Body of pancreas (tissue), 4 donors: ENCODE measurements at regions not wholly inside any gene's neighbourhood (a gene's known extent, or its start where the extent isn't known, plus 50 kb on each side); places are given as distances from the start of the nearest gene placed in this dataset.

Source experiments
- ATAC-seq: fragments of 150-250 bp; one replicate; pipeline ENCODE4 v1.9.1; 2016
- DNase-seq, 4 donors: peaks; one replicate each; pipeline ENCODE4 v3.0.0-alpha.2; 2019
- H3K27ac ChIP-seq, 4 donors: fragments of 200-600 bp; sonication (generic); 1 replicate in 3 of 4; 2 replicates in 1 of 4; pipeline versions ENCODE4 v1.5.1 to v1.6.1; 2016 to 2019; ENCODE audit warnings: mild to moderate bottlenecking in 1 of 4, mixed read lengths in 1 of 4, moderate library complexity in 1 of 4
- H3K27me3 ChIP-seq, 2 donors: fragments of 200-600 bp; sonication (generic); one replicate each; pipeline ENCODE4 v1.6.0; 2016; ENCODE audit warnings: mild to moderate bottlenecking in 1 of 2
- H3K36me3 ChIP-seq, 2 donors: fragments of 200-600 bp; sonication (generic); replicated peaks in 1 of 2; 2 replicates each; pipeline ENCODE4 v1.5.1; 2016; ENCODE audit warnings: low read depth in 2 of 2; ENCODE audit not compliant: insufficient read depth in 1 of 2
- H3K4me1 ChIP-seq: fragments of 200-600 bp; sonication (generic); one replicate; pipeline ENCODE4 v1.6.0; 2016
- H3K4me3 ChIP-seq, 2 donors: fragments of 200-600 bp; sonication (generic); 1 replicate in 1 of 2; 2 replicates in 1 of 2; pipeline ENCODE4 v1.5.1; 2016 to 2019
- H3K9me3 ChIP-seq, 3 donors: fragments of 200-600 bp; sonication (generic); 1 replicate in 2 of 3; 2 replicates in 1 of 3; pipeline ENCODE4 v1.5.1; 2016
- CTCF ChIP-seq, 7 experiments: fragments of 450-650 bp in 4 of 7; fragments of 200-600 bp in 3 of 7; sonication (generic) in 3 of 7; IDR thresholded peaks; one replicate each; pipeline ENCODE4 v1.5.1; 2016 to 2019; ENCODE audit warnings: antibody characterized with exemption in 7 of 7
- POLR2A ChIP-seq, 3 donors: fragments of 450-650 bp; IDR thresholded peaks; one replicate each; pipeline ENCODE4 v1.6.1; 2016; ENCODE audit warnings: antibody characterized with exemption in 3 of 3, mild to moderate bottlenecking in 2 of 3
- WGBS, 2 donors: methylation state at CpG; one replicate each; pipeline ENCODE4 v1.1.5; 2017; 5-methylcytosine and 5-hydroxymethylcytosine counted together
- intact Hi-C: fragments of 100-400 bp; cut with DNase I; formaldehyde crosslinking; loops from one replicate; pipeline ENCODE4 v1.15.1; 2023

DNA sequence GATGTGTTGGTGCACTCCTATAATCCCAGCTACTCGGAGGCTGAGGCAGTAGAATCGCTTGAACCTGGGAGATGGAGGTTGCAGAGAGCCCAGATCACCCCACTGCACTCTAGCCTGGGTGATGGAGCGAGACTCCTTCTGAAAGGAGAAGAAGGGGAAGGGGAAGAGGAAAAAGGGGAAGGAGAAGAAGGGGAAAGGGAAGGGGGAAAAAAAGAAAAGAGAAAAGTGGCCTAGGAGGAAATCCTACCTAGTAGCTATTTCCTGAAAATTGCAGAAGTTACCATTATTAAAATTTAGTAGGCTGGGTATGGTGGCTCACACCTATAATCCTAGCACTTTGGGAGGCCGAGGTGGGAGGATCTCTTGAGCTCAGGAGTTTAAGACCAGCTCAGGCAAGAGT lies 67.4 kb downstream of the ARRDC3 start:
- intact Hi-C loops: no loop called here
- Histone ChIP-seq H3K27me3 (no peaks in the 10 kb centered on the region), H3K27ac (no peak overlapping the region), H3K4me1 (peaks cover 12% of the 10 kb centered on the region), H3K9me3 (no peaks in the 10 kb centered on the region), H3K4me3 (no peak overlapping the region), H3K36me3 (no peaks in the 10 kb centered on the region)
- ATAC-seq: no peak
- TF ChIP-seq POLR2A (IDR thresholded peaks at IDR 0.05): no peak
- TF ChIP-seq CTCF (IDR thresholded peaks at IDR 0.05): no peak
- WGBS, 2 donors: 85 to 93% methylated on average over 4 of the region's 4 CpGs
- no peak for DNase-seq

DNA sequence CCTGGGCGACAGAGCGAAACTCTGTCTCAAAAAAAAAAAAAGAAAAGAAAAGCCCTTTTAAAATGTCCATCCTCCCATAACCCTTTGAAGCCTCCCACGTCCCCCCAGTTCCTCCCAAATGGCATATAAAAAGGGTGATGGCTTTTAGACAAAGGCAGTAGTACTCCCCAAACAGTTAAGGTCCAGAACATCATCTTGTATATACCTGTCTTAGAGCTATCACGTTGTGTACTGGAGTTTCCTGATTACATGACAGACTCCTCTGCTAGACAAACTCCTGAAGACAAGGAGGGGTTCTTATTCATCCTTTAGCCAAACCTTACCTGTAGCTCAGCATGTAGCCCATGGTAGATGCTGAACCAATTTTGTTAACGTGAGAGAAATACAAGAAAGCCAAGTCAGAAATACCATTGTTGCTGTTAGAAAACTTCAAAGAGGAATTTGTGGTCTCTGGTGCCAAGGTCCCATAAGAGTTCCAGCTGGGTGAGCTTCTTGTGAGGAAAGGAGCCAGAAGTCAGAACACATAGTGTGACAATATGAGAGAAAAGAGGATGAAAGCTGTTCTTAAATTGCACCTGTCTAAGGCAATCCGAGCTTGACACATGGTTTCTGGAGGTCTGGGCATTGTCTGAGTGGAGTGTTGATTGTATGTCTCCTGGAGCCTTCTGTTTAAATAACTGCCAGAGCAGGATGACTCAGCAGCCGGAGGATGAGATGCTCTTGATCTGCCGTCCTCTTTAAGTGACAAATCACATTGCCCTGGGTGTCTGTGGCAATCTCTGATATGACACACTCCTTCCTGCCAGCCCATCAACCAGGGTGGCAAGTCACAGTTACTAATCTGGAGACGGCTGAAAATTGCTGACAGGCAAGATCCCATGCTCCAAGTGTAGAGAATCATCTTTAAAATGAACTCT lies 69.1 kb downstream of the ARRDC3 start:
- H3K9me3 ChIP-seq: no peaks in the 10 kb centered on the region
- H3K4me1 ChIP-seq: peaks cover 12% of the 10 kb centered on the region
- H3K36me3 ChIP-seq: no peaks in the 10 kb centered on the region
- TF ChIP-seq POLR2A (IDR thresholded peaks at IDR 0.05) (no peak), CTCF (IDR thresholded peaks at IDR 0.05) (no peak)
- peak; percentile 16 for ATAC-seq
- WGBS, 2 donors: 56 to 62% methylated on average over 9 of the region's 9 CpGs
- intact Hi-C loops: no loop called here
- no peaks in the 10 kb centered on the region for H3K27me3 ChIP-seq
- peak overlapping the region in 1 of 4 donors; percentile 8 for H3K27ac ChIP-seq
- DNase-seq: peak; percentile 15 to 78 (median 31)
- no peak overlapping the region for H3K4me3 ChIP-seq

- intact Hi-C loops: no loop called here
- no peak overlapping the region for H3K4me3 ChIP-seq
- H3K4me1 ChIP-seq: peaks cover 12% of the 10 kb centered on the region
- no peaks in the 10 kb centered on the region for H3K36me3 ChIP-seq
- H3K27ac ChIP-seq: peak overlapping the region in 1 of 4 donors; percentile 52
- H3K9me3 ChIP-seq: no peaks in the 10 kb centered on the region
- no peak for TF ChIP-seq POLR2A (IDR thresholded peaks at IDR 0.05)
- no peak for TF ChIP-seq CTCF (IDR thresholded peaks at IDR 0.05)
- ATAC-seq (no peak), DNase-seq (no peak)
- 42 to 74% methylated on average over 1 of the region's 1 CpG for WGBS, 2 donors
- no peaks in the 10 kb centered on the region for H3K27me3 ChIP-seq
Observed at GRCh38 chr5:91312698-91313097, 70.4 kb downstream of the ARRDC3 start.

- intact Hi-C loops: no loop called here
- Histone ChIP-seq H3K4me1 (peaks cover 12% of the 10 kb centered on the region), H3K36me3 (no peaks in the 10 kb centered on the region)
Observed at GRCh38 chr5:91311697-91312501, 71.2 kb downstream of the ARRDC3 start.

More at GRCh38 chr5:91311697-91312501, 71.2 kb downstream of the ARRDC3 start:
- 24% methylated on average over 11 of the region's 11 CpGs for WGBS, 2 donors
- H3K27me3 ChIP-seq: no peaks in the 10 kb centered on the region
- ATAC-seq (peak; percentile 76), DNase-seq (peak; percentile 35 to 75 (median 50))
- H3K4me3 ChIP-seq: no peak overlapping the region
- peak overlapping the region in 3 of 4 donors; percentile 42 to 69 (median 52) for H3K27ac ChIP-seq
- peak in 1 of 3 donors; percentile 9 for TF ChIP-seq POLR2A (IDR thresholded peaks at IDR 0.05)
- peak in 3 of 7 experiments; percentile 7 to 25 (median 17) for TF ChIP-seq CTCF (IDR thresholded peaks at IDR 0.05)
- no peaks in the 10 kb centered on the region for H3K9me3 ChIP-seq
